Activated T-cell treated with anti-CD3 and anti-CD28 coated beads, Interleukin-2, amount 50 U/mL, for 72 hours (primary cell): ENCODE measurements at regions not wholly inside any gene's neighbourhood (a gene's known extent, or its start where the extent isn't known, plus 50 kb on each side); places are given as distances from the start of the nearest gene placed in this dataset.
A peak's percentile ranks its signal among the peaks of the same experiment; 100 is the strongest.

Experiments used
- ATAC-seq, 2 donors: fragments of 150-1000 bp; cut with Tn5 transposase; replicated peaks in 1 of 2; 2 replicates each; pipeline ENCODE4 v1.10.0; 2021; ENCODE audit warnings: moderate library complexity in 2 of 2, mild to moderate bottlenecking in 1 of 2
- DNase-seq, 2 donors: peaks; one replicate each; pipeline ENCODE4 v3.0.0; 2021 to 2022; ENCODE audit warnings: mixed read lengths in 1 of 2
- H3K27ac Mint-ChIP-seq: one replicate; pipeline ENCODE4 v1.8.0; 2022; ENCODE audit warnings: mild to moderate bottlenecking, moderate library complexity, mixed read lengths
- H3K27me3 Mint-ChIP-seq: one replicate; pipeline ENCODE4 v1.8.0; 2022; ENCODE audit warnings: low read depth, mixed read lengths
- H3K36me3 Mint-ChIP-seq, 2 donors: one replicate each; pipeline ENCODE4 v1.8.0; 2022; ENCODE audit warnings: mixed read lengths in 2 of 2, mild to moderate bottlenecking in 1 of 2; ENCODE audit not compliant: insufficient read depth in 2 of 2
- H3K4me1 Mint-ChIP-seq: one replicate; pipeline ENCODE4 v1.8.0; 2022; ENCODE audit warnings: low read depth, mixed read lengths
- H3K4me3 Mint-ChIP-seq, 2 donors: one replicate each; pipeline ENCODE4 v1.8.0; 2022; ENCODE audit warnings: mild to moderate bottlenecking in 2 of 2, mixed read lengths in 2 of 2, moderate library complexity in 2 of 2
- H3K9me3 Mint-ChIP-seq, 2 donors: one replicate each; pipeline ENCODE4 v1.8.0; 2022; ENCODE audit warnings: mixed read lengths in 2 of 2

GRCh38 chr20:4366076-4366475 is 117.0 kb upstream of the ADRA1D start:
- no peak overlapping the region for H3K27ac Mint-ChIP-seq
- DNase-seq (no peak), ATAC-seq (no peak)
- H3K4me3 Mint-ChIP-seq = no peak overlapping the region
- H3K27me3 Mint-ChIP-seq = no peaks in the 10 kb centered on the region
- peaks cover 0 to 2% of the 10 kb centered on the region in 2 donors for H3K9me3 Mint-ChIP-seq
- peaks cover 25% of the 10 kb centered on the region for H3K4me1 Mint-ChIP-seq
- no peaks in the 10 kb centered on the region for H3K36me3 Mint-ChIP-seq

GRCh38 chr20:4358552-4358951 is 109.5 kb upstream of the ADRA1D start:
- peaks cover 7% of the 10 kb centered on the region for H3K27me3 Mint-ChIP-seq
- no peak overlapping the region for H3K27ac Mint-ChIP-seq
- no peak for ATAC-seq
- H3K4me3 Mint-ChIP-seq = no peak overlapping the region
- peaks cover 2 to 3% of the 10 kb centered on the region in 2 donors for H3K9me3 Mint-ChIP-seq
- H3K36me3 Mint-ChIP-seq = no peaks in the 10 kb centered on the region
- no peaks in the 10 kb centered on the region for H3K4me1 Mint-ChIP-seq
- no peak for DNase-seq

- Mint-ChIP-seq H3K4me3 (no peak overlapping the region), H3K27me3 (peaks cover 15% of the 10 kb centered on the region), H3K4me1 (no peaks in the 10 kb centered on the region), H3K36me3 (peaks cover 5 to 7% of the 10 kb centered on the region in 2 donors), H3K27ac (no peak overlapping the region), H3K9me3 (peaks cover 2 to 7% of the 10 kb centered on the region in 2 donors)
- ATAC-seq (no peak), DNase-seq (no peak)
Observed at GRCh38 chr20:4352348-4352747, 103.3 kb upstream of the ADRA1D start.

DNA sequence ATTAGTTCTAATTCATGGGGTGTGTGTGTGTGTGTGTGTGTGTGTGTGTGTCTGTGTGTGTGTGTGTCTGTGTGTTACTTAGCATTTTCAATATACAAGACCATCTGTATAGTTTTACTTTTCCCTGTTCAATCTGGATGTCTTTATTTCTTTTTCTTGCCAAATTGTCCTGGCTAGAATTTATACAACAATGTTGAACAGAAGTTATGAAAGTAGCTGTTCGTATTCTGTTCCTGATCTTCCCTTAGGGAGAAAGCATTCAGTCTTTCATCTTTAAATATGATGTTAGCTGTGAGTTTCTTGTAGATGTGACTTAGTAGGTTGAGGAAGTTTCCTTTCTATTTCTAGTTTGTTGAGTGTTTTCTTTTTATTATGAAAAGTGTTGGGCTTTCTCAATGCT is 101.0 kb upstream of the ADRA1D start:
- Mint-ChIP-seq H3K27me3 (peaks cover 13% of the 10 kb centered on the region), H3K4me1 (no peaks in the 10 kb centered on the region), H3K4me3 (no peak overlapping the region), H3K36me3 (peaks cover 5 to 7% of the 10 kb centered on the region in 2 donors), H3K9me3 (peaks cover 2 to 5% of the 10 kb centered on the region in 2 donors), H3K27ac (no peak overlapping the region)
- no peak for DNase-seq
- ATAC-seq = no peak

DNA sequence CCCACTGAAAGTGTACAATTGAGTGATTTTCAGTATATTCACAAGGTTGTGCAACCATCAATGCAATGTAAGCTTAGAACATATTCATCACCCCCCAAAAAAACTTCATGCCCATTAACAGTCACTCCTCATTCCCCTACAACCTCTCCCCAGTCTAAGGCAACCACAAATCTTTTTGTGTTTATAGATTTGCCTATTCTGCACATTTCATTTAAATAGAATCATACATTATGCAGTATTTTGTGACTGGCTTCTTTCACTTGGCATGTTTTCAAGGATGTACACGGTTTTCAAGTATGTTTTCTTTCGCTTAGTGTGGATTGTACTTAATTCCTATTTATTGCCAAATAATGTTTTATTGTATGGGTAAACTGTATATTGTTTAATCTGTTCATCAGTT is 95.6 kb upstream of the ADRA1D start:
- Mint-ChIP-seq H3K27me3 (peaks cover 40% of the 10 kb centered on the region), H3K36me3 (no peaks in the 10 kb centered on the region), H3K9me3 (no peaks in the 10 kb centered on the region), H3K27ac (no peak overlapping the region), H3K4me3 (no peak overlapping the region), H3K4me1 (no peaks in the 10 kb centered on the region)
- no peak for ATAC-seq
- DNase-seq = no peak

DNA sequence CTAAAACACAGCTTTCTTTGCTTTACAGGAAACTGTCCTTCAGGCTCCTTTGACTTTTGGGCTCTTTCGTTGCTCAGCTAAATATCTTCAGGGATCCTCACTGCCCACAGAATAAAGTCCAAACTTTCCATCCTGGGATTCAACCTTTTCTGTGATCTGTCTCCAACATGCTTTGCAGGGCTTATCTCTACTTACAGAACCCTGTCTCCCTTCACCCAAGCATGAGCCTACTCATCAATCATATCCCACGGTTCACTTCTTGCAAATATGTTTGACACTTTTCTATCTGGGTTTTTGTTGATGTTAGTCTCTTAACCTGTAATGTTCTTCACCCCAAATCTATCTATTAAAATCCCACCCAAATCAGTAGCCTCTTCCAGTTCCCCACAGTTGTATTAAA is 93.5 kb upstream of the ADRA1D start:
- Mint-ChIP-seq H3K4me1 (no peaks in the 10 kb centered on the region), H3K27me3 (peaks cover 45% of the 10 kb centered on the region), H3K9me3 (no peaks in the 10 kb centered on the region), H3K36me3 (no peaks in the 10 kb centered on the region), H3K4me3 (no peak overlapping the region), H3K27ac (peak overlapping the region; percentile 24)
- DNase-seq (no peak), ATAC-seq (no peak)

GRCh38 chr20:4341804-4342485 is 92.9 kb upstream of the ADRA1D start:
- peaks cover 39% of the 10 kb centered on the region for H3K27me3 Mint-ChIP-seq
- H3K4me3 Mint-ChIP-seq = no peak overlapping the region
- no peaks in the 10 kb centered on the region for H3K4me1 Mint-ChIP-seq
- ATAC-seq (no peak), DNase-seq (no peak)
- H3K36me3 Mint-ChIP-seq = no peaks in the 10 kb centered on the region
- H3K27ac Mint-ChIP-seq = no peak overlapping the region
- no peaks in the 10 kb centered on the region for H3K9me3 Mint-ChIP-seq

DNA sequence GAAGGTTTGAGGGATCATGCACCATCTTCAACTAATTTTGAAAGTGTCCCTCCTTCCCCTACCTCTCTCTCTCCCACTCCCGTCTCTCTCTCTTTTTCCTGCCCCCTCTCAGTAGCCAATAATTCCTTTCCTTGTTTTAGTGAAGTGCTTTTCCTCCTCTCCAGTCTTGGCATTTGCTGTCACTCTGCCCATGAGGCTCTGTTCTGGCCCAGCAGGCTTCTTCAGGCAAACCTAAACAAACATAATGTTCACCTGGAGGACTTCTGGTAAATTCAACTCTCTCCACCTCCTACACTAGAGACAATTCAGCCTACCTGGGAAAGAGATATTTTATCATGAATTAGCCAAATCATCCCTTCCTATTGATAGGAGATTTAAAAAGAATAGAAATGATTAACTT is 86.6 kb upstream of the ADRA1D start:
- ATAC-seq (no peak), DNase-seq (no peak)
- H3K4me1 Mint-ChIP-seq = no peaks in the 10 kb centered on the region
- no peaks in the 10 kb centered on the region for H3K9me3 Mint-ChIP-seq
- no peak overlapping the region for H3K27ac Mint-ChIP-seq
- no peak overlapping the region for H3K4me3 Mint-ChIP-seq
- H3K36me3 Mint-ChIP-seq = no peaks in the 10 kb centered on the region
- peaks cover 23% of the 10 kb centered on the region for H3K27me3 Mint-ChIP-seq

- ATAC-seq (no peak), DNase-seq (no peak)
- Mint-ChIP-seq H3K4me3 (no peak overlapping the region), H3K36me3 (no peaks in the 10 kb centered on the region), H3K9me3 (no peaks in the 10 kb centered on the region), H3K4me1 (no peaks in the 10 kb centered on the region), H3K27me3 (peaks cover 10% of the 10 kb centered on the region), H3K27ac (no peak overlapping the region)
Observed at GRCh38 chr20:4332121-4332860, 83.2 kb upstream of the ADRA1D start.

- Mint-ChIP-seq H3K27me3 (peaks cover 10% of the 10 kb centered on the region), H3K36me3 (no peaks in the 10 kb centered on the region), H3K9me3 (no peaks in the 10 kb centered on the region), H3K4me3 (no peak overlapping the region), H3K4me1 (no peaks in the 10 kb centered on the region), H3K27ac (no peak overlapping the region)
- ATAC-seq (no peak), DNase-seq (no peak)
Observed at GRCh38 chr20:4330011-4330410, 80.9 kb upstream of the ADRA1D start.

DNA sequence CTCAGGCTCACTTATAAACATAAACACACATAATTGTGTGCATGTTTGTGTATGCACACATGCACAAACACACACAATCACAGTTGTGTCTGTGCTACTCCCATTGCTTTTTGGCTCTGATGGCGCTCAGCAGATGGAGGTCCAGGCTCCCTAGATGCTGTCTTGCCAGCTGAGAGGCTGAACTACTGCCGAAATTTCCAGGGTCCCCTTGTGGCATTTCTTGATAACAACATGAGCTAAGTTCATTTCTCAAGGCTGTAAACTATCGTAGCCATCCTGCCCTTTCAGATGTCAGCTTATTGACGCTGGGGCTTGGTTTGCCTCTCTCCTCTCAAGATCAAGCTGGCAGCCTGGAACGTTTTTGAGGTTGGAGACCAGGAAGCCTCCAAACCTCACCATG is 80.1 kb upstream of the ADRA1D start:
- H3K9me3 Mint-ChIP-seq = no peaks in the 10 kb centered on the region
- DNase-seq = no peak
- H3K36me3 Mint-ChIP-seq = no peaks in the 10 kb centered on the region
- no peak overlapping the region for H3K27ac Mint-ChIP-seq
- H3K4me3 Mint-ChIP-seq = no peak overlapping the region
- H3K27me3 Mint-ChIP-seq = peaks cover 10% of the 10 kb centered on the region
- no peaks in the 10 kb centered on the region for H3K4me1 Mint-ChIP-seq
- ATAC-seq = no peak

GRCh38 chr20:4328541-4328940 is 79.5 kb upstream of the ADRA1D start:
- H3K9me3 Mint-ChIP-seq = no peaks in the 10 kb centered on the region
- H3K4me1 Mint-ChIP-seq = no peaks in the 10 kb centered on the region
- DNase-seq (no peak), ATAC-seq (no peak)
- H3K36me3 Mint-ChIP-seq = no peaks in the 10 kb centered on the region
- no peak overlapping the region for H3K4me3 Mint-ChIP-seq
- H3K27ac Mint-ChIP-seq = no peak overlapping the region
- H3K27me3 Mint-ChIP-seq = peaks cover 4% of the 10 kb centered on the region

DNA sequence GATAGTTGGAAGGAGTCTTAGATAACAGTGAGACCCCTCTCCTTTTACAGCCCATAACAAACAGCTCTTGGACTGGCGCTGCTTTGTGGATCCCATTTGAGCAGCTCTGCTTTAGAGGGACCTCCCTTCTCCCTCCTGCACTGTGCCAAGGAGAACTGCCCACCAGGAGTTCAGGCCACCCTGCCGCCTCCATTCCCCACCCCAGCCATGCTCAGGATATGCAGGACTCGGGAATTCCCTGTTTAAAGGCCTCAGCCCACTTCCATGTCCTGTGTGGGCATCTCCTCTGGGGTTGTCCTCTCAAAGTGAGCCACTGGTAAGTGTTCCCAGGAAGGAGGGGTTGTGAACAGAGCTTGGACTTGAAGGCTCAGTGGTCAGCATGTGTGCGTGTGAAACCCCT is 78.9 kb upstream of the ADRA1D start:
- Mint-ChIP-seq H3K4me3 (no peak overlapping the region), H3K4me1 (no peaks in the 10 kb centered on the region), H3K9me3 (no peaks in the 10 kb centered on the region), H3K27me3 (peaks cover 4% of the 10 kb centered on the region), H3K36me3 (no peaks in the 10 kb centered on the region), H3K27ac (no peak overlapping the region)
- DNase-seq = no peak
- no peak for ATAC-seq
